Skeletal muscle tissue (tissue), 3 donors: ENCODE measurements at regions not wholly inside any gene's neighbourhood (a gene's known extent, or its start where the extent isn't known, plus 50 kb on each side); places are given as distances from the start of the nearest gene placed in this dataset.
A peak's percentile ranks its signal among the peaks of the same experiment; 100 is the strongest.

Experiments
- H3K27ac ChIP-seq: one replicate; pipeline ENCODE4 v1.7.0; 2013; ENCODE audit warnings: mild to moderate bottlenecking, low read depth, low read length, inconsistent platforms
- H3K27me3 ChIP-seq, 3 donors: one replicate each; pipeline ENCODE4 v1.7.0; 2013; ENCODE audit warnings: low read length in 3 of 3; ENCODE audit not compliant: control insufficient read depth in 3 of 3, insufficient read depth in 3 of 3
- H3K36me3 ChIP-seq, 3 donors: one replicate each; pipeline ENCODE4 v1.7.0; 2013; ENCODE audit warnings: low read length in 3 of 3; ENCODE audit not compliant: control insufficient read depth in 3 of 3, insufficient read depth in 3 of 3
- H3K4me1 ChIP-seq, 3 donors: one replicate each; pipeline ENCODE4 v1.7.0; 2013; ENCODE audit warnings: low read length in 3 of 3, mild to moderate bottlenecking in 3 of 3; ENCODE audit not compliant: control insufficient read depth in 3 of 3, insufficient read depth in 3 of 3
- H3K4me3 ChIP-seq, 3 donors: one replicate each; pipeline ENCODE4 v1.7.0; 2013; ENCODE audit warnings: low read length in 3 of 3
- H3K9ac ChIP-seq, 3 donors: one replicate each; pipeline ENCODE4 v1.7.0; 2013; ENCODE audit warnings: low read length in 3 of 3, mild to moderate bottlenecking in 3 of 3, moderate library complexity in 2 of 3, low read depth in 1 of 3
- H3K9me3 ChIP-seq, 3 donors: one replicate each; pipeline ENCODE4 v1.7.0; 2013; ENCODE audit warnings: low read length in 3 of 3; ENCODE audit not compliant: control insufficient read depth in 3 of 3
- donor health status: Osteomylitis.

GRCh38 chr5:89728134-89728533 lies 681.4 kb downstream of the CETN3 start:
- Histone ChIP-seq H3K27me3 (no peaks in the 10 kb centered on the region), H3K9me3 (no peaks in the 10 kb centered on the region), H3K4me3 (no peak overlapping the region), H3K36me3 (no peaks in the 10 kb centered on the region), H3K27ac (peak overlapping the region; percentile 45), H3K9ac (peak overlapping the region in 1 of 3 donors; percentile 35), H3K4me1 (peaks cover 9 to 16% (median 13%) of the 10 kb centered on the region in 3 donors)

GRCh38 chr5:89724379-89725095 lies 685.0 kb downstream of the CETN3 start:
- Histone ChIP-seq H3K9ac (no peak overlapping the region), H3K4me3 (no peak overlapping the region), H3K27ac (peak overlapping the region; percentile 9), H3K4me1 (peaks cover 5 to 16% (median 14%) of the 10 kb centered on the region in 3 donors), H3K9me3 (no peaks in the 10 kb centered on the region), H3K27me3 (no peaks in the 10 kb centered on the region), H3K36me3 (no peaks in the 10 kb centered on the region)

GRCh38 chr5:89723907-89724306 lies 685.6 kb downstream of the CETN3 start:
- Histone ChIP-seq H3K9ac (no peak overlapping the region), H3K27ac (no peak overlapping the region), H3K27me3 (no peaks in the 10 kb centered on the region), H3K4me1 (peaks cover 3 to 16% (median 8%) of the 10 kb centered on the region in 3 donors), H3K9me3 (no peaks in the 10 kb centered on the region), H3K36me3 (no peaks in the 10 kb centered on the region), H3K4me3 (no peak overlapping the region)

GRCh38 chr5:89722538-89722937 lies 687.0 kb downstream of the CETN3 start:
- no peaks in the 10 kb centered on the region for H3K9me3 ChIP-seq
- no peak overlapping the region for H3K9ac ChIP-seq
- peak overlapping the region; percentile 70 for H3K27ac ChIP-seq
- H3K4me1 ChIP-seq = peaks cover 0 to 12% (median 0%) of the 10 kb centered on the region in 3 donors
- H3K27me3 ChIP-seq = no peaks in the 10 kb centered on the region
- H3K36me3 ChIP-seq = no peaks in the 10 kb centered on the region
- peak overlapping the region in 2 of 3 donors; percentile 4 for H3K4me3 ChIP-seq

GRCh38 chr5:89721931-89722330 lies 687.6 kb downstream of the CETN3 start:
- Histone ChIP-seq H3K36me3 (no peaks in the 10 kb centered on the region), H3K9me3 (no peaks in the 10 kb centered on the region), H3K9ac (no peak overlapping the region), H3K4me1 (peaks cover 0 to 12% (median 0%) of the 10 kb centered on the region in 3 donors), H3K4me3 (peak overlapping the region in 1 of 3 donors; percentile 4), H3K27me3 (no peaks in the 10 kb centered on the region), H3K27ac (peak overlapping the region; percentile 70)

- peaks cover 0 to 12% (median 0%) of the 10 kb centered on the region in 3 donors for H3K4me1 ChIP-seq
- no peaks in the 10 kb centered on the region for H3K36me3 ChIP-seq
- H3K4me3 ChIP-seq = no peak overlapping the region
- no peak overlapping the region for H3K9ac ChIP-seq
- peak overlapping the region; percentile 70 for H3K27ac ChIP-seq
- no peaks in the 10 kb centered on the region for H3K27me3 ChIP-seq
- no peaks in the 10 kb centered on the region for H3K9me3 ChIP-seq
Observed at GRCh38 chr5:89721353-89721752, 688.2 kb downstream of the CETN3 start.

- H3K27ac ChIP-seq = no peak overlapping the region
- H3K9ac ChIP-seq = no peak overlapping the region
- H3K36me3 ChIP-seq = no peaks in the 10 kb centered on the region
- no peaks in the 10 kb centered on the region for H3K27me3 ChIP-seq
- no peaks in the 10 kb centered on the region for H3K4me1 ChIP-seq
- H3K9me3 ChIP-seq = no peaks in the 10 kb centered on the region
- no peak overlapping the region for H3K4me3 ChIP-seq
Observed at GRCh38 chr5:89712134-89712700, 697.3 kb downstream of the CETN3 start.

- Histone ChIP-seq H3K4me3 (no peak overlapping the region), H3K9me3 (no peaks in the 10 kb centered on the region), H3K4me1 (no peaks in the 10 kb centered on the region), H3K27me3 (no peaks in the 10 kb centered on the region), H3K36me3 (no peaks in the 10 kb centered on the region), H3K27ac (no peak overlapping the region), H3K9ac (no peak overlapping the region)
Observed at GRCh38 chr5:89711526-89711925, 698.0 kb downstream of the CETN3 start.

GRCh38 chr5:89710006-89710405 lies 699.5 kb downstream of the CETN3 start:
- no peak overlapping the region for H3K9ac ChIP-seq
- no peaks in the 10 kb centered on the region for H3K36me3 ChIP-seq
- no peaks in the 10 kb centered on the region for H3K4me1 ChIP-seq
- H3K9me3 ChIP-seq = no peaks in the 10 kb centered on the region
- H3K27me3 ChIP-seq = no peaks in the 10 kb centered on the region
- H3K27ac ChIP-seq = no peak overlapping the region
- H3K4me3 ChIP-seq = no peak overlapping the region

GRCh38 chr5:89707891-89708290 lies 701.7 kb downstream of the CETN3 start:
- H3K4me3 ChIP-seq = no peak overlapping the region
- H3K9ac ChIP-seq = no peak overlapping the region
- H3K36me3 ChIP-seq = no peaks in the 10 kb centered on the region
- no peaks in the 10 kb centered on the region for H3K4me1 ChIP-seq
- H3K27me3 ChIP-seq = no peaks in the 10 kb centered on the region
- H3K9me3 ChIP-seq = no peaks in the 10 kb centered on the region
- H3K27ac ChIP-seq = no peak overlapping the region
